ENCODE measurements at regions not wholly inside any gene's neighbourhood (a gene's known extent, or its start where the extent isn't known, plus 50 kb on each side); places are given as distances from the start of the nearest gene placed in this dataset.

- TF ChIP-seq TAF1 (IDR thresholded peaks at IDR 0.05; ENCODE audit: borderline replicate concordance, low read depth, low read length) (peak; percentile 16; the same call in 1 of the 2 replicates), MEF2A (IDR thresholded peaks at IDR 0.05; ENCODE audit: borderline replicate concordance, low read depth) (peak; percentile 81; the same call in 1 of the 2 replicates), REST (IDR thresholded peaks at IDR 0.05; ENCODE audit: low read depth, low read length) (0 out of 2 replicates have a peak, but pooled peaks have one; percentile 31), TCF12 (IDR thresholded peaks at IDR 0.05) (peak; percentile 97), EP300 (IDR thresholded peaks at IDR 0.05; ENCODE audit: borderline replicate concordance in 1 of 2, low read depth in 1 of 2, low read length in 1 of 2) (peak; percentile 84 to 99)
These were observed 175.2 kb upstream of the HMGA2 start (continued) for GRCh38 chr12:65649126-65649525.

- TF ChIP-seq MEF2A (IDR thresholded peaks at IDR 0.05; ENCODE audit: borderline replicate concordance, low read depth) (no peak), EZH2phosphoT487 (IDR thresholded peaks at IDR 0.05; ENCODE audit: borderline replicate concordance, low read depth) (no peak), RXRA (IDR thresholded peaks at IDR 0.05; ENCODE audit: borderline replicate concordance, low read depth) (no peak), JUND (IDR thresholded peaks at IDR 0.05) (no peak), GATA2 (CRISPR knock-in tag; IDR thresholded peaks at IDR 0.05) (no peak), CHD2 (IDR thresholded peaks at IDR 0.05; ENCODE audit: low read length, partially characterized antibody) (no peak)
- peaks cover 55% of the 10 kb centered on the region for H3F3A ChIP-seq (replicated peaks; ENCODE audit: insufficient read depth)
- no peak overlapping the region for H3K4me2 ChIP-seq
- H3K79me2 ChIP-seq (ENCODE audit: insufficient read depth): peaks cover 42% of the 10 kb centered on the region
- no peaks in the 10 kb centered on the region for H3K9me3 ChIP-seq
- H4K20me1 ChIP-seq (ENCODE audit: insufficient read depth): no peaks in the 10 kb centered on the region
- H2AFZ ChIP-seq (ENCODE audit: low read depth): no peak overlapping the region
- no peak overlapping the region for H3K9ac ChIP-seq
- WGBS (ENCODE audit: low lambda C conversion rate): 86% methylated on average over 3 of the region's 3 CpGs
- H3K27me3 ChIP-seq (ENCODE audit: insufficient read depth): no peaks in the 10 kb centered on the region
- DNase-seq: no peak
- H3K4me3 ChIP-seq (ENCODE audit: low read depth in 2 of 2, low read length in 1 of 2): no peak overlapping the region
- peak overlapping the region in 1 of 2 experiments; percentile 99; a peak in 1 of 4 replicates for H3K27ac ChIP-seq (ENCODE audit: low read depth in 2 of 2, low read length in 1 of 2)
- peaks cover 0 to 51% of the 10 kb centered on the region in 2 experiments; a peak in 3 of 4 replicates for H3K4me1 ChIP-seq (ENCODE audit: control insufficient read depth in 1 of 2, insufficient read depth in 2 of 2, low read depth in 1 of 2, low read length in 1 of 2)
- H3K9me2 ChIP-seq: no peaks in the 10 kb centered on the region
- CTCF ChIA-PET: no interaction called here
- H3K36me3 ChIP-seq (replicated peaks in 1 of 2; ENCODE audit: control insufficient read depth in 1 of 2, insufficient read depth in 2 of 2, low read length in 1 of 2): no peaks in the 10 kb centered on the region
- POLR2A ChIA-PET: no interaction called here
These were observed 173.2 kb upstream of the HMGA2 start for GRCh38 chr12:65651060-65651459.

GRCh38 chr12:65653321-65653720 lies 171.0 kb upstream of the HMGA2 start:
- no peaks in the 10 kb centered on the region for H4K20me1 ChIP-seq (ENCODE audit: insufficient read depth)
- peak overlapping the region; percentile 41; the same call in 1 of the 2 replicates for H3K4me2 ChIP-seq
- H3K36me3 ChIP-seq (replicated peaks in 1 of 2; ENCODE audit: control insufficient read depth in 1 of 2, insufficient read depth in 2 of 2, low read length in 1 of 2): no peaks in the 10 kb centered on the region
- peak overlapping the region; percentile 26 to 97; a peak in 3 of 4 replicates for H3K27ac ChIP-seq (ENCODE audit: low read depth in 2 of 2, low read length in 1 of 2)
- H3F3A ChIP-seq (replicated peaks; ENCODE audit: insufficient read depth): peaks cover 61% of the 10 kb centered on the region
- POLR2A ChIA-PET: no interaction called here
- H3K27me3 ChIP-seq (ENCODE audit: insufficient read depth): no peaks in the 10 kb centered on the region
- WGBS (ENCODE audit: low lambda C conversion rate): 77% methylated on average over 2 of the region's 2 CpGs
- H3K9ac ChIP-seq: peak overlapping the region; percentile 70; the same call in 1 of the 2 replicates
- peaks cover 0 to 60% of the 10 kb centered on the region in 2 experiments; a peak in 3 of 4 replicates for H3K4me1 ChIP-seq (ENCODE audit: control insufficient read depth in 1 of 2, insufficient read depth in 2 of 2, low read depth in 1 of 2, low read length in 1 of 2)
- no peaks in the 10 kb centered on the region for H3K9me3 ChIP-seq
- H3K4me3 ChIP-seq (ENCODE audit: low read depth in 2 of 2, low read length in 1 of 2): no peak overlapping the region
- no peaks in the 10 kb centered on the region for H3K9me2 ChIP-seq
- TF ChIP-seq RFX5 (IDR thresholded peaks at IDR 0.05; ENCODE audit: low read length) (no peak), EZH2phosphoT487 (IDR thresholded peaks at IDR 0.05; ENCODE audit: borderline replicate concordance, low read depth) (no peak), USF1 (IDR thresholded peaks at IDR 0.05; ENCODE audit: borderline replicate concordance, low read depth) (no peak), ELF1 (IDR thresholded peaks at IDR 0.05) (no peak), CHD2 (IDR thresholded peaks at IDR 0.05; ENCODE audit: low read length, partially characterized antibody) (no peak), CTCF (IDR thresholded peaks at IDR 0.05) (no peak)
- H2AFZ ChIP-seq (ENCODE audit: low read depth): no peak overlapping the region; the same call in 1 of the 2 replicates
- H3K79me2 ChIP-seq (ENCODE audit: insufficient read depth): peaks cover 32% of the 10 kb centered on the region
- CTCF ChIA-PET: no interaction called here
- DNase-seq: no peak

All from SK-N-SH (cell line).